ENCODE measurements at regions not wholly inside any gene's neighbourhood (a gene's known extent, or its start where the extent isn't known, plus 50 kb on each side); places are given as distances from the start of the nearest gene placed in this dataset.

DNA sequence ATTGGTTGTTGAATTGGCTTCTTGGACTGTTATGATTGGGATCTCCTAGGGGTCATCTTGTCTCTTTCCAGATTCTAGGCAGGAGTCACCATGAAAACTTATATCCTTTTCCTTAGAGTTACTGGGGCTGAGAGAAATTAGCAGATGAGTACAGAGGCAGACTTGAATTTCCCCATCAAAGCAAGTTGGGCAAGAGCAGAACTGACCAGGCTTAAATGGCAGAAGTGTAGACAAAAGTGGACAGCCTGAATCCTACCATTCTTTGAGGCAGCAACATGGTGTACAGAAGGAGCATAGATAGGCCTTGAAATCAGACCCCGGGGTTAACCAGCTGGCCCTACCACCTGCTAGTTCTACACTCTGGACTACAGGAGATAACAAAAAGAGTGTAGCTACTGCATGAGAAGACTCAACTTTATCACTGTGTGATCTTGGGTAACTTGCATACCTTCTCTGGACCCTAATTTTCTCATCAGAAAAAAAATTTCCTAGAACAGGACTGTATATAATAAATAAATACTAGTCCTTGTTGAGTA is 427.4 kb upstream of the CADM1 start:
- TF ChIP-seq, protein P1, sequence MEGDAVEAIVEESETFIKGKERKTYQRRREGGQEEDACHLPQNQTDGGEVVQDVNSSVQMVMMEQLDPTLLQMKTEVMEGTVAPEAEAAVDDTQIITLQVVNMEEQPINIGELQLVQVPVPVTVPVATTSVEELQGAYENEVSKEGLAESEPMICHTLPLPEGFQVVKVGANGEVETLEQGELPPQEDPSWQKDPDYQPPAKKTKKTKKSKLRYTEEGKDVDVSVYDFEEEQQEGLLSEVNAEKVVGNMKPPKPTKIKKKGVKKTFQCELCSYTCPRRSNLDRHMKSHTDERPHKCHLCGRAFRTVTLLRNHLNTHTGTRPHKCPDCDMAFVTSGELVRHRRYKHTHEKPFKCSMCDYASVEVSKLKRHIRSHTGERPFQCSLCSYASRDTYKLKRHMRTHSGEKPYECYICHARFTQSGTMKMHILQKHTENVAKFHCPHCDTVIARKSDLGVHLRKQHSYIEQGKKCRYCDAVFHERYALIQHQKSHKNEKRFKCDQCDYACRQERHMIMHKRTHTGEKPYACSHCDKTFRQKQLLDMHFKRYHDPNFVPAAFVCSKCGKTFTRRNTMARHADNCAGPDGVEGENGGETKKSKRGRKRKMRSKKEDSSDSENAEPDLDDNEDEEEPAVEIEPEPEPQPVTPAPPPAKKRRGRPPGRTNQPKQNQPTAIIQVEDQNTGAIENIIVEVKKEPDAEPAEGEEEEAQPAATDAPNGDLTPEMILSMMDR (IDR thresholded peaks at IDR 0.05), result no peak
- TF ChIP-seq, protein P2, sequence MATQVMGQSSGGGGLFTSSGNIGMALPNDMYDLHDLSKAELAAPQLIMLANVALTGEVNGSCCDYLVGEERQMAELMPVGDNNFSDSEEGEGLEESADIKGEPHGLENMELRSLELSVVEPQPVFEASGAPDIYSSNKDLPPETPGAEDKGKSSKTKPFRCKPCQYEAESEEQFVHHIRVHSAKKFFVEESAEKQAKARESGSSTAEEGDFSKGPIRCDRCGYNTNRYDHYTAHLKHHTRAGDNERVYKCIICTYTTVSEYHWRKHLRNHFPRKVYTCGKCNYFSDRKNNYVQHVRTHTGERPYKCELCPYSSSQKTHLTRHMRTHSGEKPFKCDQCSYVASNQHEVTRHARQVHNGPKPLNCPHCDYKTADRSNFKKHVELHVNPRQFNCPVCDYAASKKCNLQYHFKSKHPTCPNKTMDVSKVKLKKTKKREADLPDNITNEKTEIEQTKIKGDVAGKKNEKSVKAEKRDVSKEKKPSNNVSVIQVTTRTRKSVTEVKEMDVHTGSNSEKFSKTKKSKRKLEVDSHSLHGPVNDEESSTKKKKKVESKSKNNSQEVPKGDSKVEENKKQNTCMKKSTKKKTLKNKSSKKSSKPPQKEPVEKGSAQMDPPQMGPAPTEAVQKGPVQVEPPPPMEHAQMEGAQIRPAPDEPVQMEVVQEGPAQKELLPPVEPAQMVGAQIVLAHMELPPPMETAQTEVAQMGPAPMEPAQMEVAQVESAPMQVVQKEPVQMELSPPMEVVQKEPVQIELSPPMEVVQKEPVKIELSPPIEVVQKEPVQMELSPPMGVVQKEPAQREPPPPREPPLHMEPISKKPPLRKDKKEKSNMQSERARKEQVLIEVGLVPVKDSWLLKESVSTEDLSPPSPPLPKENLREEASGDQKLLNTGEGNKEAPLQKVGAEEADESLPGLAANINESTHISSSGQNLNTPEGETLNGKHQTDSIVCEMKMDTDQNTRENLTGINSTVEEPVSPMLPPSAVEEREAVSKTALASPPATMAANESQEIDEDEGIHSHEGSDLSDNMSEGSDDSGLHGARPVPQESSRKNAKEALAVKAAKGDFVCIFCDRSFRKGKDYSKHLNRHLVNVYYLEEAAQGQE (IDR thresholded peaks at IDR 0.05; ENCODE audit: insufficient read depth in 1 of 2, low read depth in 2 of 2, low read length in 1 of 2), result no peak
